HG03064 (cell line): ENCODE measurements at regions not wholly inside any gene's neighbourhood (a gene's known extent, or its start where the extent isn't known, plus 50 kb on each side); places are given as distances from the start of the nearest gene placed in this dataset.
"Not testable (repeated sequence)": the region's sequence is repeated elsewhere in the genome, so short reads cannot be mapped to it uniquely, and the experiment has no call there.

Experiments used
- ATAC-seq: cut with Tn5 transposase; IDR thresholded peaks from one replicate; pipeline ENCODE4 v1.9.1; 2021; ENCODE audit warnings: low read depth; ENCODE audit not compliant: unreplicated experiment

DNA sequence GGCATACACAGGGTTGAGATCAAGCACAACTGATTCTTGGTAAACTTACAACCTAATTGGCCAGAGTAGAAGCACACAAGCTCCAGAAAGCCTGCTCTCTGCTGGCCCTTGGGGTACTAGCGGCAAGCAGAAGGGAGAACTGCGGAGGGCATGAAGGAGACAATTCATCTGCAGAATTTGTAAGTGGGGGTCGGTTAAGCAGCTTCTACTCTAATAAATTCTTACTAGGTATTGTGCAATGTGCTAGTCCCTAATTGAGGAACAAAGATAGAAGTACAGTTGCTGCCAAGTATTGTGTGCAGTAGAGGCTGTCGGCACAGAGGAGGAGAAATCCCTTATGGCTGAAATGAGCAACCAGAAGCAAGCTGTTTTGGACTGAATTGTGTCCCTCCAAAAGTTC lies 91.2 kb upstream of the VEPH1 start:
- ATAC-seq = no peak

DNA sequence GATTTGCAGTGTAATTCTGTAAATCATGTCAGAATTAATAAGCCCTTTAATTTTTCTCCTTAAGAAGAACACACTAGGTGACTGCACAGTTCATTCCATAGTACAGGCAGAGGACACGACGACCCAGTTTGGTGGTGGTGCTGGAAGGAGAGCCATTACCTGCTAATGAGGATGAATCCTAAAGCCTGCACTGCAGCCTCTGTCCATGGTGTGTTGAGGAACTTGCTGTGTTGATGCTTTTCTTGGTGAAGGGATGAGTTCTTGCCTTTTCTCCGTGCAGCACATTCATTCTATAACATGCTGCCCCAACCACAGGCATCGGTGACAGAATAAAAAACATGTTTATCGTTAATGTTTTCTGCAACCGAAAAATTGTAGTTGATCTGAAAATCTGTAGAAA lies 89.6 kb upstream of the VEPH1 start:
- ATAC-seq = no peak

- no peak for ATAC-seq
These were observed 87.1 kb upstream of the VEPH1 start for GRCh38 chr3:157590273-157590672.

DNA sequence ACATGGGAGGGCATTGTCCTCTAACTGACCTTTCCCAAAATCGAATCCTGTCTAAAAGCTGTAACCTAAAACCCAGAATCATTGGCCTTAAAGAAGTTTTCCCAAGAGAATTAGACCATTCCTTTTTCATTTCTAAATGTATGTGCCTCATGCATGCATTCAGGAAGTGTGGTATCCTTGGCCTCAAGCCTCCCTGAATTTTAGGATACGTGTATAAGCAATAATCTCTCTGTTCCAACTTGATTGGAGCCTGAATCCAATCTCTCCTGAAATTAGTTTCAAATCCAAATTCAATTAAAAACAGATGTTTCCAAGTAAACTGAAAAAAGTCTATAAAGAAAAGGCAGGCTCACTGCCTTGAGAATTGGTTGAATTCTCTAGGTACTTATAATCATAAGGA lies 86.0 kb upstream of the VEPH1 start:
- ATAC-seq = no peak

- no peak for ATAC-seq
These were observed 85.3 kb upstream of the VEPH1 start for GRCh38 chr3:157588386-157589060.

DNA sequence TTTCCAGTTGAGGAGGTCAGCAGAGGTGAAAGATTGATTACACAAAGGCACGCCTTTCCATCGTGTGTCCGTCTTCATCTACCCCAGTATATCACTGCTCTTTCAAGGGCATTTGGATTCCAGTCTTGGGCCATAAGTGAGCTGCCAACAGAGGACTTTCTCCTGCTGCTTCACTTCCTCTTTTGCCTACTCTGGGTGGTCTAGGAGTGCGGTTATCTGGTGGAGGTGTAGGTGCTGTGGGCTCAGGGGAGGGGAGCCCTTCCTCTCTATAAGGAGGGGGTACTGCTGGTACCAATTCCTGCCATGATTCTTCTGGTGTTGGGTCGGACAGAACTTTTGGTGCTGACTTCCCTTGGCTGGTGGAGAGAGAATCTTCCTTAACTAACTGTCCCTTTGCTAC lies 83.1 kb upstream of the VEPH1 start:
- ATAC-seq = no peak

- no peak for ATAC-seq
These were observed 82.2 kb upstream of the VEPH1 start for GRCh38 chr3:157585386-157585785.

DNA sequence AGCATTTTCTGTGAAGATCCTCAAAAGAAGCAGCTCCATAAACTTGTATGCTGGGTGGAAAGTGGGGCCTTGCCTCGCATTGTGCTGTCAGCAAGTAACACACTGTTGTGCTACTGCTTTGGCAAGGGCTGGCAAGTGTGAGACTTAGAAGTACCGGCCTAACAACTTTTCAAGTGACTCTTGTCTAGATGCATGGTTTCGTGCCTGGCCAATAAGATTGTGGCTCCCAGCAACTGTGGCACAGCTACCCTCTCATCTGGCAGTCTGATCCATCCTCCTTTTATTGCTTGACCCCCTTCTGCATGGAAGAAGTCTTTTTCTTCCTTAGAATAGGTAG lies 79.4 kb upstream of the VEPH1 start:
- no peak for ATAC-seq

GRCh38 chr3:157581956-157582636 lies 78.9 kb upstream of the VEPH1 start:
- not testable (repeated sequence) for ATAC-seq

DNA sequence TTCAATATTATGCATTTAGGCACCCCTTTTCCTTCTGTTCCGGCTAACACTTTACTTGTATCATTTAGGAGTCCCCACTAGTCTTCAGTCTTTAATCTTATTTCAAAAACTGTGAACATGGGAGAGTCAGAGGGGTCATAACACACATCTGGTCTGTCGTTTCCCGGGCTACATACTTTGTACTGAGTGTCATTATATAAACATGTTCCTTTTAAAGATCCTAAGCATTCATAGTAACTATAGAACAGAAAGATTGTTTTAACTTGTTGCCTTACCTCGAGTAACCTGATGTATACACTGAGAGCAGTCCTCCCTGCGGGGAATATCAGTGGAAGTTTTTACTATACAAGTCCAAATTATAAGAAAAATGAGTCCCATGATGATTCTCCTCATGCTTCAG lies 78.2 kb upstream of the VEPH1 start:
- ATAC-seq = no peak

DNA sequence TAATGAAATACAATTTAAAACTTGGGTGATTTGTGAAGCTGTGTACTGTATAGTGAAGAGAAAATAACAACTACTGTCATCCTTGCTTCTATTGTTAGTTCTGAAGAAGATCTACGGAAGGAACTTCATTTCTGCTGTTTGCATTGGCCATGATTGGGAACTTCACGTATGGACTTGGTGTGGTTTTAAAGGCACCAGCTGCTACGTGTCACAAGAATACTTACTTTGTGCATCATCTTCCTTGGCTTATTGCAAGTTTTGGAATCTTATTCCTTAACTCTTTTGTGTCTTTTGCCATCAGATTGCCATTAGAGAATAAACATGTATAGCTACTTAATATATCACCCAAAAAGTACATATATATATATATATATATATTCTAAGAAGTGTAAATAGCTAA lies 75.0 kb upstream of the VEPH1 start:
- ATAC-seq = no peak

GRCh38 chr3:157574531-157574930 lies 71.3 kb upstream of the VEPH1 start:
- no peak for ATAC-seq

DNA sequence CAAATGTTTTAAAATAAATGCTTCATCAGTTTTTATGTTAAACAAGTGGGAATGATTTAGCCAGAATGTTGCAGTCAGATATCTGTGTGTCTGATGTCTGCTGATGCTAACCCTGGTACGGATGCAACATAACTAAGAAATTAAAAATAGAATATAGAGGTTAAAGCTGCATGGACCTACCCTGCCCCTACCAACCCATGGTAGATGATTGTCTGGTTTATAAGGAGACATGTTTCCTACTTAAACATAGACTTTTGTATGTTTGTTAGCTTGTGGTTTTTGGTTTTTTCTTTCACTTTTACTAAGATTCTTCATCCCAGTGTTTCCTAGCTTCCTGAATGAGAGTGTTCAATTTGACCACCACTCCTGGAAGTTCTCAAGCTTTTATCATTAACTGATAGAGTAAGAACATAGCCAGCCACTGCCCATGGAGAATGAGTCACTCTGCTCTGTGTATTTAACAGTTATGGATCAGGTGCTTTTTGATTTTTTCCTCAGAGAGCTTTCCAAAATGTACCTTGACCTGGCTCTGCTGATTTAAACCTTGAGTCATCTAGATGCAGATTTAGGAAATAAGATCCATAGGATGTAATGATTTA lies 70.7 kb upstream of the VEPH1 start:
- ATAC-seq = no peak

DNA sequence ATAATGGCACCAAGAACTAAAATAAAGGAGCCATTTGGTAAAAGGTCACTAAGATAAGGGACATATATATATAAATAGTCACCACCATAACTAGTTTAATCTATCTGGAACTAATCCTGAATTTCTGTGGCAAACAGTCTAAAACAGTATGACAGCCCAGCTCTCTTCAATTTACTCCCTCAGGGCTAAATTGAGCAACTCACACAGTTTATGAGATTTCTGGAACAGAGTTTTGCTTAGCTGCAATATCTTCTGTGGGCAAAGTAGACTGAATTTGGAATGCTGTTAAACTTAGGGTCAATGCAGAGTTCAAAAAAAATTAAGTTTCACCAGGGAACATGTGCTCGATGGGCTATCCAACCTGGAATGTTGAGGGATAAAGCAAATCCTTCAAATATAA lies 70.1 kb upstream of the VEPH1 start:
- no peak for ATAC-seq

DNA sequence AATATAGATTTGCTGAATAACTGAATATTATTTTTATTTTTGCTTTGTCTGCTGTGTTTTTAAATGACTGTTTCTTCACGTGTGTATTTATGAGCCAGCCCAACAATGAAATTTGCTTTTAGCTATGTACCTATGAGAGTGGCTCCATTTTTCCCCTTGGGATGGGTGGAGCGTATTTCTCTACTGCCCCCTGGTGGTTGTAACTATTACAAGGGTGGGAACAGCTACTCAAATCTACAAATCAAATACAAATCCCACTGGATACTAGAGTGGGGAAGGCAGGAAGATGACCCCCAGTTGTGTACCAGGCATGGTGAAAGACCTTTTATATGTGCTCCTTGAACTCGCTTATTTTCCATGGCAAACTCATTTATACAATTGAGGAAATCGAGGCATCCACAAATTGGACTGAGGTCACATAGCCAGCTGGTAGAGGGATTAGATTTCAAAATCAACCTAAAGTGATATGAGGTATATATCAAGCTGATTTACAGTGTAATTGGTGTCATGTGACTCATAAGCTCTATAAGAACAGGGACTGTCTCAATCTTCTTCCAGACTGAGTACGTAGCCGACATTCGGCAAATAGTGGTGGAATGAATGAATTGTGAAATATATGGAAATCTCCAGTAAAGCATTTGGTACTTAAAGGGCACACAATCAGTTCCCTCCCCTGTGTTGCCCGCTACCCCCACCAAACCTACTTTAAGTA lies 69.5 kb upstream of the VEPH1 start:
- ATAC-seq = peak; percentile 72

DNA sequence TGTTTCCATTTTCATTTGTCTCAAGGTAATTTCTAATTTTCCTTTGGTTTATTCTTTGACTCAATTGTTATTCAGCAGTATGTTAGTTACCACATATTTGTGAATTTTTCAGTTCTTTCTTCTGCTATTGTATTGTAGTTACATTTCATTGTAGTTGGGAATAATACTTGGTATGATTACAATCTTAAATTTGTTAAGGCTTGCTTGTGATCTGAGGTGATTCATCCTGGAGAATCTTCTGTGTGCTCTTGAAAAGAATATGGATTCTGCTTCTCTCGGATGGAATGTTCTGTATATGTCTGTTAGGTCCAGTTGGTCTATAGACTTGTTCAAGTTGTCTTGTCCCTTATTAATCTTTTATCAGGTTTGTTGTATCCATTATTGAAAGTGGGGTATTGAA lies 63.4 kb upstream of the VEPH1 start:
- no peak for ATAC-seq

DNA sequence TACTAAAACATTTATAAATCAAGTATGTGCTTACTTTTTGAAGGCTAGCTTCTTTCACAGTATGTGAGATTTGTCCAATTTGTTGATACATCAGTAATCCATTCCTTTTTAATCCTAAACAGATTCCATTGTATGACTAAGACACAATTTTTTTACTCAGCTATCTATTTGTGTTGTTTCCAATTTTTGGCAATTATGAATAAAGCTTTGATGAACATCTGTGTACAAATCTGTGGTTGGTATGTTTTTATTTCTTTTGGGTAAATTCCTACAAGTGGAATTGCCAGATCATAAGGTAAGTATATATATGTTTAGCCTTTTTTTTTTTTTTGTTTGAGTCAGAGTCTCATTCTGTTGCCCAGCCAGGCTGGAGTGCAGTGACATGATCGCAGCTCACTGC lies 56.2 kb upstream of the VEPH1 start:
- ATAC-seq = no peak
